HCT116 (cell line): ENCODE measurements at regions not wholly inside any gene's neighbourhood (a gene's known extent, or its start where the extent isn't known, plus 50 kb on each side); places are given as distances from the start of the nearest gene placed in this dataset.

Experiments
- ATAC-seq: fragments of 200-7000 bp; cut with Tn5 transposase; 2 replicates; pipeline ENCODE4 v1.9.1; 2020; ENCODE audit warnings: mild to moderate bottlenecking, moderate library complexity
- BruUV-seq: library from RNA; stranded (reverse); fragments of 400-500 nt; replicated peaks from 2 replicates; lab custom pipeline; 2021; lab: Mats Ljungman, UMichigan
- CTCF ChIA-PET: fragments of 300-600 bp; sonication (Branson Sonifier 250); formaldehyde crosslinking; loops from one replicate; lab custom pipeline; 2021; ENCODE audit warnings: antibody characterized with exemption; lab: Charles Lee
- POLR2A ChIA-PET: fragments of 300-600, 350-600 bp; sonication (Branson Sonifier 250); formaldehyde crosslinking; loops from one replicate; lab custom pipeline; 2021; ENCODE audit warnings: antibody characterized with exemption; lab: Charles Lee
- RAD21 ChIA-PET, 2 experiments: fragments of 300-600 bp; sonication (Branson Sonifier 250); formaldehyde crosslinking; loops; one replicate each; lab custom pipeline; 2023; ENCODE audit warnings: low total read pairs in 2 of 2; ENCODE audit not compliant: uncharacterized antibody in 2 of 2, unreplicated experiment in 2 of 2, low non-redundant PET in 1 of 2; lab: Charles Lee
- DNase-seq: peaks from one replicate; pipeline ENCODE4 v3.0.0-alpha.2; 2010; ENCODE audit warnings: low read depth, low spot score
- H2AFZ ChIP-seq: fragments of 200-600 bp; shearing (Covaris generic), sonication (generic); 2 replicates; pipeline ENCODE4 v1.6.1; 2017; ENCODE audit warnings: low read depth, mixed run types, mixed read lengths, antibody characterized with exemption, low read length; ENCODE audit not compliant: poor library complexity, severe bottlenecking
- H3K27ac ChIP-seq: 2 replicates; pipeline ENCODE4 v1.5.1; 2012; ENCODE audit warnings: low read depth, low read length
- H3K27me3 ChIP-seq: fragments of 200-600 bp; sonication (generic); 2 replicates; pipeline ENCODE4 v1.6.1; 2016; ENCODE audit warnings: mixed run types, low read length, mixed read lengths; ENCODE audit not compliant: insufficient read depth
- H3K36me3 ChIP-seq, 2 experiments: fragments of 200-500 bp in 1 of 2; fragments of 200-600 bp in 1 of 2; sonication (Bioruptor generic) in 1 of 2; sonication (generic) in 1 of 2; 2 replicates each; pipeline versions ENCODE4 v1.5.1 to v1.6.1; 2014 to 2016; ENCODE audit warnings: low read length in 2 of 2, inconsistent platforms in 1 of 2, mixed read lengths in 1 of 2, mixed run types in 1 of 2; ENCODE audit not compliant: insufficient read depth in 2 of 2, control insufficient read depth in 1 of 2
- H3K4me1 ChIP-seq, 2 experiments: fragments of 200-600 bp in 1 of 2; sonication (generic) in 1 of 2; 2 replicates each; pipeline versions ENCODE4 v1.5.1 to v1.6.1; 2012 to 2017; ENCODE audit warnings: low read length in 2 of 2, inconsistent platforms in 1 of 2, mild to moderate bottlenecking in 1 of 2, mixed read lengths in 1 of 2, mixed run types in 1 of 2, moderate library complexity in 1 of 2; ENCODE audit not compliant: insufficient read depth in 2 of 2, control insufficient read depth in 1 of 2
- H3K4me2 ChIP-seq: fragments of 200-600 bp; sonication (generic); 2 replicates; pipeline ENCODE4 v1.6.1; 2017; ENCODE audit warnings: mixed run types, low read length, mixed read lengths
- H3K4me3 ChIP-seq, 2 experiments: fragments of 200-600 bp in 1 of 2; sonication (generic) in 1 of 2; replicated peaks in 1 of 2; 2 replicates each; pipeline ENCODE4 v1.5.1; 2011 to 2016; ENCODE audit warnings: low read length in 2 of 2, control low read depth in 1 of 2, low read depth in 1 of 2, mild to moderate bottlenecking in 1 of 2, mixed read lengths in 1 of 2, mixed run types in 1 of 2
- H3K79me2 ChIP-seq: fragments of 200-600 bp; sonication (generic); 2 replicates; pipeline ENCODE4 v1.6.1; 2017; ENCODE audit warnings: mild to moderate bottlenecking, mixed run types, low read length, moderate library complexity, mixed read lengths; ENCODE audit not compliant: insufficient read depth
- H3K9ac ChIP-seq: fragments of 200-600 bp; sonication (generic); 2 replicates; pipeline ENCODE4 v1.6.1; 2016; ENCODE audit warnings: low read length, mixed read lengths
- H3K9me2 ChIP-seq: fragments of 200-600 bp; sonication (generic), shearing (Covaris generic); 2 replicates; pipeline ENCODE4 v1.6.1; 2017; ENCODE audit warnings: mixed run types, mild to moderate bottlenecking, moderate library complexity; ENCODE audit not compliant: insufficient read depth
- H3K9me3 ChIP-seq, 2 experiments: fragments of 200-500 bp in 1 of 2; fragments of 200-600 bp in 1 of 2; sonication (Bioruptor generic) in 1 of 2; sonication (generic) in 1 of 2; 2 replicates each; pipeline ENCODE4 v1.6.1; 2014 to 2017; ENCODE audit warnings: low read length in 2 of 2, mixed read lengths in 2 of 2, inconsistent platforms in 1 of 2, low read depth in 1 of 2, mild to moderate bottlenecking in 1 of 2, mixed run types in 1 of 2, moderate library complexity in 1 of 2; ENCODE audit not compliant: control insufficient read depth in 1 of 2, insufficient read depth in 1 of 2
- H4K20me1 ChIP-seq: fragments of 200-600 bp; sonication (generic), shearing (Covaris generic); 2 replicates; pipeline ENCODE4 v1.6.1; 2017; ENCODE audit warnings: mixed run types, mild to moderate bottlenecking, moderate library complexity; ENCODE audit not compliant: insufficient read depth
- CBX3 ChIP-seq: IDR thresholded peaks from 2 replicates; pipeline ENCODE4 v1.6.1; 2012; ENCODE audit warnings: low read depth
- EZH2 ChIP-seq: fragments of 200-600 bp; sonication (generic); IDR thresholded peaks from 2 replicates; pipeline ENCODE4 v1.6.1; 2017; ENCODE audit warnings: antibody characterized with exemption, mixed run types
- EZH2phosphoT487 ChIP-seq: fragments of 200-600 bp; IDR thresholded peaks from 2 replicates; pipeline ENCODE4 v1.6.1; 2018; ENCODE audit warnings: antibody characterized with exemption, borderline replicate concordance
- POLR2AphosphoS5 ChIP-seq: IDR thresholded peaks from 2 replicates; pipeline ENCODE4 v1.6.1; 2011; ENCODE audit warnings: mild to moderate bottlenecking, low read depth, low read length, moderate library complexity
- RAD21 ChIP-seq: IDR thresholded peaks from 2 replicates; pipeline ENCODE4 v1.6.1; 2012; ENCODE audit warnings: low read depth, mild to moderate bottlenecking
- REST ChIP-seq: IDR thresholded peaks from 2 replicates; pipeline ENCODE4 v1.6.1; 2012; ENCODE audit warnings: low read depth
- SIN3A ChIP-seq: IDR thresholded peaks from 2 replicates; pipeline ENCODE4 v1.6.1; 2012; ENCODE audit warnings: low read depth
- SRF ChIP-seq: IDR thresholded peaks from 2 replicates; pipeline ENCODE4 v1.6.1; 2012; ENCODE audit warnings: low read depth
- YY1 ChIP-seq: IDR thresholded peaks from 2 replicates; pipeline ENCODE4 v1.6.1; 2011; ENCODE audit warnings: low read length, low read depth, moderate library complexity, mild to moderate bottlenecking; ENCODE audit not compliant: insufficient replicate concordance; ENCODE audit errors: extremely low read depth
- ZNF274 ChIP-seq: fragments of 200-500 bp; sonication (Bioruptor generic); IDR thresholded peaks from 2 replicates; pipeline ENCODE4 v1.6.1; 2014; ENCODE audit warnings: mild to moderate bottlenecking, low read depth, low read length, inconsistent platforms
- intact Hi-C: fragments of 100-400 bp; cut with micrococcal nuclease; formaldehyde crosslinking; loops from 2 replicates; pipeline ENCODE4 v1.10.0; 2022

GRCh38 chr11:22476589-22476988 lies 138.4 kb downstream of the SLC17A6 start:
- ChIA-PET RAD21 (no interaction called here), POLR2A (no interaction called here), CTCF (no interaction called here)
- Histone ChIP-seq H3K9me3 (no peaks in the 10 kb centered on the region), H3K36me3 (no peaks in the 10 kb centered on the region), H3K9me2 (no peaks in the 10 kb centered on the region), H3K4me2 (no peak overlapping the region), H3K4me1 (no peaks in the 10 kb centered on the region), H2AFZ (no peak overlapping the region), H3K27ac (no peak overlapping the region), H4K20me1 (no peaks in the 10 kb centered on the region), H3K79me2 (no peaks in the 10 kb centered on the region), H3K9ac (no peak overlapping the region), H3K27me3 (0 out of 2 replicates have a peak, but pooled peaks cover 3% of the 10 kb centered on the region), H3K4me3 (no peak overlapping the region)
- no peak for ATAC-seq
- no TSS peak for BruUV-seq
- intact Hi-C loops = no loop called here
- DNase-seq = no peak
- TF ChIP-seq YY1 (no peak), SRF (no peak), RAD21 (no peak), EZH2 (no peak), REST (no peak), POLR2AphosphoS5 (no peak), CBX3 (no peak), SIN3A (no peak), EZH2phosphoT487 (no peak), ZNF274 (no peak)
